SK-N-SH (cell line): ENCODE measurements at regions not wholly inside any gene's neighbourhood (a gene's known extent, or its start where the extent isn't known, plus 50 kb on each side); places are given as distances from the start of the nearest gene placed in this dataset.
"Not testable (repeated sequence)": the region's sequence is repeated elsewhere in the genome, so short reads cannot be mapped to it uniquely, and the experiment has no call there.

ENCODE experiments used
- CTCF ChIA-PET: fragments of 300-600, 350-600 bp; formaldehyde crosslinking; extraction: SDS; loops from one replicate; lab custom pipeline; 2021; lab: Yijun Ruan, JAX
- POLR2A ChIA-PET: fragments of 350-600 bp; sonication (Branson Sonifier 250); formaldehyde crosslinking; extraction: SDS; loops from one replicate; lab custom pipeline; 2020; ENCODE audit warnings: antibody characterized with exemption, inconsistent platforms; lab: Yijun Ruan, JAX
- DNase-seq: peaks from one replicate; pipeline ENCODE4 v3.0.0; 2012
- H2AFZ ChIP-seq: fragments of 200-600 bp; sonication (generic); 2 replicates; pipeline ENCODE4 v1.8.1; 2016; ENCODE audit warnings: antibody characterized with exemption, mild to moderate bottlenecking, low read depth
- H3F3A ChIP-seq: fragments of 200-600 bp; sonication (generic); replicated peaks from 2 replicates; pipeline ENCODE3; 2016; ENCODE audit warnings: antibody characterized with exemption, mild to moderate bottlenecking; ENCODE audit not compliant: insufficient read depth
- H3K27ac ChIP-seq, 2 experiments: fragments of 200-500 bp in 1 of 2; fragments of 200-600 bp in 1 of 2; sonication (Bioruptor generic) in 1 of 2; sonication (generic), shearing (Covaris generic) in 1 of 2; 2 replicates each; pipeline versions ENCODE4 v1.5.1 to v1.6.1; 2014 to 2016; ENCODE audit warnings: low read depth in 2 of 2, inconsistent platforms in 1 of 2, low read length in 1 of 2, mild to moderate bottlenecking in 1 of 2, mixed read lengths in 1 of 2
- H3K27me3 ChIP-seq: fragments of 200-600 bp; sonication (generic), shearing (Covaris generic); 2 replicates; pipeline ENCODE4 v1.6.1; 2016; ENCODE audit warnings: mixed run types; ENCODE audit not compliant: insufficient read depth
- H3K36me3 ChIP-seq, 2 experiments: fragments of 200-500 bp in 1 of 2; fragments of 200-600 bp in 1 of 2; sonication (Bioruptor generic) in 1 of 2; sonication (generic) in 1 of 2; replicated peaks in 1 of 2; 2 replicates each; pipeline versions ENCODE3 to v1.5.1; 2014 to 2016; ENCODE audit warnings: low read length in 1 of 2, mild to moderate bottlenecking in 1 of 2; ENCODE audit not compliant: insufficient read depth in 2 of 2, control insufficient read depth in 1 of 2
- H3K4me1 ChIP-seq, 2 experiments: fragments of 200-500 bp in 1 of 2; fragments of 200-600 bp in 1 of 2; sonication (Bioruptor generic) in 1 of 2; sonication (generic), shearing (Covaris generic) in 1 of 2; 2 replicates each; pipeline versions ENCODE4 v1.5.1 to v1.6.1; 2014 to 2016; ENCODE audit warnings: low read depth in 1 of 2, low read length in 1 of 2, mixed run types in 1 of 2; ENCODE audit not compliant: insufficient read depth in 2 of 2, control insufficient read depth in 1 of 2
- H3K4me2 ChIP-seq: fragments of 200-600 bp; sonication (generic), shearing (Covaris generic); 2 replicates; pipeline ENCODE4 v1.6.1; 2017; ENCODE audit warnings: mixed run types
- H3K4me3 ChIP-seq, 2 experiments: fragments of 200-500 bp in 1 of 2; fragments of 200-600 bp in 1 of 2; sonication (Bioruptor generic) in 1 of 2; sonication (generic), shearing (Covaris generic) in 1 of 2; 2 replicates each; pipeline versions ENCODE4 v1.5.1 to v1.8.1; 2014 to 2016; ENCODE audit warnings: low read depth in 2 of 2, inconsistent platforms in 1 of 2, low read length in 1 of 2, mild to moderate bottlenecking in 1 of 2, mixed read lengths in 1 of 2, moderate library complexity in 1 of 2
- H3K79me2 ChIP-seq: fragments of 200-600 bp; sonication (generic); 2 replicates; pipeline ENCODE4 v1.8.1; 2017; ENCODE audit warnings: mild to moderate bottlenecking; ENCODE audit not compliant: insufficient read depth
- H3K9ac ChIP-seq: fragments of 200-600 bp; sonication (generic); 2 replicates; pipeline ENCODE4 v1.6.1; 2017; ENCODE audit warnings: mixed run types
- H3K9me2 ChIP-seq: fragments of 200-600 bp; sonication (generic); 2 replicates; pipeline ENCODE4 v1.6.1; 2017; ENCODE audit warnings: mixed run types
- H3K9me3 ChIP-seq: fragments of 200-600 bp; sonication (generic); 2 replicates; pipeline ENCODE4 v1.6.1; 2017; ENCODE audit warnings: mixed run types, mild to moderate bottlenecking, moderate library complexity
- H4K20me1 ChIP-seq: fragments of 200-600 bp; sonication (generic); 2 replicates; pipeline ENCODE4 v1.6.1; 2017; ENCODE audit warnings: mild to moderate bottlenecking, mixed run types; ENCODE audit not compliant: insufficient read depth
- CHD2 ChIP-seq: fragments of 150-350 bp; IDR thresholded peaks from 2 replicates; pipeline ENCODE4 v1.6.1; 2018; ENCODE audit warnings: low read length; ENCODE audit not compliant: partially characterized antibody
- FOXM1 ChIP-seq: IDR thresholded peaks from 2 replicates; pipeline ENCODE4 v1.4.0; 2012; ENCODE audit warnings: low read depth, mild to moderate bottlenecking
- IRF3 ChIP-seq: fragments of 150-350 bp; IDR thresholded peaks from 2 replicates; pipeline ENCODE4 v1.6.1; 2016; ENCODE audit warnings: mild to moderate bottlenecking, low read depth, low read length
- MEF2A ChIP-seq: IDR thresholded peaks from 2 replicates; pipeline ENCODE4 v1.4.0; 2012; ENCODE audit warnings: low read depth, borderline replicate concordance
- RAD21 ChIP-seq: IDR thresholded peaks from 2 replicates; pipeline ENCODE4 v1.6.1; 2012; ENCODE audit warnings: mild to moderate bottlenecking, low read length
- SMC3 ChIP-seq: IDR thresholded peaks from 2 replicates; pipeline ENCODE4 v1.6.1; 2012; ENCODE audit warnings: low read depth, low read length, improper control_type of control experiment
- TEAD4 ChIP-seq: IDR thresholded peaks from 2 replicates; pipeline ENCODE4 v1.4.0; 2012; ENCODE audit warnings: mild to moderate bottlenecking, borderline replicate concordance; ENCODE audit not compliant: insufficient read depth
- USF1 ChIP-seq: IDR thresholded peaks from 2 replicates; pipeline ENCODE4 v1.4.0; 2012; ENCODE audit warnings: low read depth, borderline replicate concordance
- WGBS: methylation state at CpG from one replicate; pipeline ENCODE4 v1.1.6; 2017; ENCODE audit warnings: low lambda C conversion rate; 5-methylcytosine and 5-hydroxymethylcytosine counted together

GRCh38 chr5:124913329-124913653 is 166.9 kb upstream of the ZNF608 start:
- no peaks in the 10 kb centered on the region for H3K9me2 ChIP-seq
- peaks cover 11 to 14% of the 10 kb centered on the region in 2 experiments; a peak in 3 of 4 replicates for H3K4me1 ChIP-seq
- H2AFZ ChIP-seq, result no peak overlapping the region
- H3K4me3 ChIP-seq, result no peak overlapping the region
- 93% methylated on average over 2 of the region's 2 CpGs for WGBS
- no peaks in the 10 kb centered on the region for H3K27me3 ChIP-seq
- DNase-seq, result no peak
- CTCF ChIA-PET, result interaction anchor here (0.9 to 1.0 kb wide), 2 partner anchors 19 to 65 kb away, joined by 3 read pairs; no protein-coding TSS in a partner anchor
- no peak overlapping the region for H3K9ac ChIP-seq
- no peaks in the 10 kb centered on the region for H4K20me1 ChIP-seq
- POLR2A ChIA-PET, result no interaction called here
- no peak overlapping the region for H3K4me2 ChIP-seq
- no peak for TF ChIP-seq FOXM1
- no peak for TF ChIP-seq MEF2A
- TF ChIP-seq SMC3, result no peak
- H3K36me3 ChIP-seq, result no peaks in the 10 kb centered on the region
- no peaks in the 10 kb centered on the region for H3F3A ChIP-seq
- H3K9me3 ChIP-seq, result no peaks in the 10 kb centered on the region
- no peak overlapping the region for H3K27ac ChIP-seq
- H3K79me2 ChIP-seq, result no peaks in the 10 kb centered on the region

GRCh38 chr5:124916313-124916712 is 169.9 kb upstream of the ZNF608 start:
- H3K9ac ChIP-seq, POLR2A ChIA-PET, H3K9me2 ChIP-seq, H3K27me3 ChIP-seq, H2AFZ ChIP-seq, H3F3A ChIP-seq, H3K27ac ChIP-seq, DNase-seq, H3K4me1 ChIP-seq, H3K4me2 ChIP-seq, H3K36me3 ChIP-seq, H4K20me1 ChIP-seq, CTCF ChIA-PET, H3K79me2 ChIP-seq, H3K9me3 ChIP-seq, H3K4me3 ChIP-seq: not testable (repeated sequence)
- 56% methylated on average over 5 of the region's 5 CpGs for WGBS

GRCh38 chr5:124918618-124919017 is 172.2 kb upstream of the ZNF608 start:
- no peaks in the 10 kb centered on the region for H3F3A ChIP-seq
- H3K79me2 ChIP-seq, result no peaks in the 10 kb centered on the region
- H4K20me1 ChIP-seq, result no peaks in the 10 kb centered on the region
- no peaks in the 10 kb centered on the region for H3K4me1 ChIP-seq
- H3K9ac ChIP-seq, result no peak overlapping the region
- WGBS, result 84% methylated on average over 2 of the region's 2 CpGs
- ChIA-PET POLR2A (no interaction called here), CTCF (no interaction called here)
- no peaks in the 10 kb centered on the region for H3K36me3 ChIP-seq
- TF ChIP-seq USF1 (no peak), RAD21 (no peak), MEF2A (no peak), TEAD4 (no peak), CHD2 (no peak), IRF3 (no peak)
- no peak overlapping the region for H3K27ac ChIP-seq
- no peak for DNase-seq
- no peak overlapping the region for H2AFZ ChIP-seq
- H3K27me3 ChIP-seq, result no peaks in the 10 kb centered on the region
- no peaks in the 10 kb centered on the region for H3K9me2 ChIP-seq
- no peak overlapping the region for H3K4me3 ChIP-seq
- H3K9me3 ChIP-seq, result no peaks in the 10 kb centered on the region
- H3K4me2 ChIP-seq, result no peak overlapping the region
